Activated naive CD4-positive, alpha-beta T cell treated with anti-CD3 and anti-CD28 coated beads, Interleukin-2, amount 10 ng/mL, durations not matched to agents 7 days and 5 days (primary cell): ENCODE measurements at regions not wholly inside any gene's neighbourhood (a gene's known extent, or its start where the extent isn't known, plus 50 kb on each side); places are given as distances from the start of the nearest gene placed in this dataset.

Experiments used
- CTCF ChIA-PET: fragments of 350-600 bp; sonication (Branson Sonifier 250); formaldehyde crosslinking; loops from one replicate; lab custom pipeline; 2021; ENCODE audit warnings: antibody characterized with exemption; lab: Charles Lee
- DNase-seq: peaks from one replicate; pipeline ENCODE4 v3.0.0-alpha.2; 2020
- H3K27ac Mint-ChIP-seq: one replicate; pipeline ENCODE4 v1.8.0; 2021; ENCODE audit warnings: mild to moderate bottlenecking, moderate library complexity, mixed read lengths
- H3K27me3 Mint-ChIP-seq: one replicate; pipeline ENCODE4 v1.8.0; 2021; ENCODE audit warnings: mild to moderate bottlenecking, mixed read lengths
- H3K36me3 Mint-ChIP-seq: one replicate; pipeline ENCODE4 v1.8.0; 2021; ENCODE audit warnings: mixed read lengths
- H3K4me1 Mint-ChIP-seq: one replicate; pipeline ENCODE4 v1.8.0; 2021; ENCODE audit warnings: mixed read lengths
- H3K4me3 Mint-ChIP-seq: one replicate; pipeline ENCODE4 v1.8.0; 2021; ENCODE audit warnings: mild to moderate bottlenecking, moderate library complexity, mixed read lengths
- H3K9me3 Mint-ChIP-seq: one replicate; pipeline ENCODE4 v1.8.0; 2021; ENCODE audit warnings: mixed read lengths

GRCh38 chr20:6421321-6422248 lies 298.8 kb upstream of the FERMT1 start:
- DNase-seq: no peak
- Mint-ChIP-seq H3K9me3 (no peaks in the 10 kb centered on the region), H3K4me1 (no peaks in the 10 kb centered on the region), H3K4me3 (no peak overlapping the region), H3K27me3 (no peaks in the 10 kb centered on the region), H3K36me3 (no peaks in the 10 kb centered on the region), H3K27ac (no peak overlapping the region)
- CTCF ChIA-PET: no interaction called here

- no peaks in the 10 kb centered on the region for H3K36me3 Mint-ChIP-seq
- H3K4me3 Mint-ChIP-seq: no peak overlapping the region
- no peak for DNase-seq
- H3K27ac Mint-ChIP-seq: no peak overlapping the region
- no peaks in the 10 kb centered on the region for H3K4me1 Mint-ChIP-seq
- H3K27me3 Mint-ChIP-seq: no peaks in the 10 kb centered on the region
- CTCF ChIA-PET: no interaction called here
- H3K9me3 Mint-ChIP-seq: no peaks in the 10 kb centered on the region
Measured at GRCh38 chr20:6420336-6420735, 297.5 kb upstream of the FERMT1 start.

DNA sequence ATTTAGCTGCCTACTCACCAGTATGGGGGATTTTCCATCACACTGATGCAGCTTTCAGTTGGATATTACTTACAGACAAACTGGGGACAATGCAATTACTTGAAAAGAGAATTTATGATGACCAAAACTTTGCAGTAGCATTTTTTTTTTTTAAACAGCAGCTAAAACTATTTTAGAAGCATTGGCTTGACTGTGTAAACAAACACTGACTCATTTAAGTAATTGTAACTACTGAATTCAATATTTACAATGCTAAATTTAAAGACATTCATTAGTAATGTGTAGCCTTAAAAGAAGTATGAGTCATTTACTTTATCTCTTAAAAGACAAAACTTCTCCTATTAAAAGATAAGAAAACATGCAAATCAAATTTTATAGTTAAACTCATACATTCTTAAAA lies 295.9 kb upstream of the FERMT1 start:
- no peak overlapping the region for H3K27ac Mint-ChIP-seq
- H3K4me3 Mint-ChIP-seq: no peak overlapping the region
- no peaks in the 10 kb centered on the region for H3K27me3 Mint-ChIP-seq
- no peak for DNase-seq
- CTCF ChIA-PET: no interaction called here
- H3K36me3 Mint-ChIP-seq: no peaks in the 10 kb centered on the region
- no peaks in the 10 kb centered on the region for H3K4me1 Mint-ChIP-seq
- H3K9me3 Mint-ChIP-seq: no peaks in the 10 kb centered on the region

DNA sequence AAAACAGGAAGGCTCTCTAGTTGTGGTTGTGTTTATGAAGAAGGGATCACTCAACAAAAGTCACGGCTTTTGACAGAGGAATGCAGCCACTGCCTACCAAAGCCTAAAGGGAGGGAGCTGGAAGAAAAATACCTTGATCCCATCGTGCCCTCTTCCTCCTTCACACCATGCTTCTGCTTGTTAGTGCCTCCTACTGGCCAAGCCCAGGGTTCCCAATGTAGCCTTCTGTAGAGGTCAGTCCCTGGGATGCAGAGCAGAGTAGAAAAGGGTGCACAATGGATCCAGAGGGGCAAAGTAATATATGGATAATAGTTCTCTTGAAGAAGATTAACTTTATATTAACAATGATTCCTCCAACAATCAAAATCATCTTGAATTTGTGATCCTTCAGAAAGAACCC lies 293.5 kb upstream of the FERMT1 start:
- CTCF ChIA-PET: no interaction called here
- H3K4me3 Mint-ChIP-seq: no peak overlapping the region
- no peaks in the 10 kb centered on the region for H3K36me3 Mint-ChIP-seq
- H3K27me3 Mint-ChIP-seq: no peaks in the 10 kb centered on the region
- H3K4me1 Mint-ChIP-seq: no peaks in the 10 kb centered on the region
- no peaks in the 10 kb centered on the region for H3K9me3 Mint-ChIP-seq
- no peak for DNase-seq
- H3K27ac Mint-ChIP-seq: no peak overlapping the region

DNA sequence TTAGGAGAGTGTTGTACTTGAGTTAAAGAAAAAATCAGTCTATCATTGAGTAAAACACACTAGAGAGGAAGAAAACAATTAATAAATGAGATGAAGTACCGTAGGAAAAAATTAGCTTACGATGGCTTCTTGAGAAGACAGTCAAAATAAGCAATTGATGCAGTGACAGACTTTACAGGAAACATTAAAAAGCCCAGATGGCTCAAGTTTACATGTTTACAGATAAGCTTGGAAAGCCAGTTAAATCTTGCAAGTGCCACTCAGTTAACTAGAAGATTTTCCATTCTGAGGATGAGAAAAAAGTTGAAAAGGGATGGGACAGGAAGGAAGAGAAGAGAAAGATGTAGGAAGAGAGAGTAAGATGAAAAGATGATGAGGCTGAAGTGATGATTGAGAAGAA lies 288.8 kb upstream of the FERMT1 start:
- Mint-ChIP-seq H3K4me3 (no peak overlapping the region), H3K27ac (no peak overlapping the region), H3K36me3 (no peaks in the 10 kb centered on the region), H3K27me3 (no peaks in the 10 kb centered on the region), H3K9me3 (no peaks in the 10 kb centered on the region), H3K4me1 (no peaks in the 10 kb centered on the region)
- CTCF ChIA-PET: no interaction called here
- no peak for DNase-seq

GRCh38 chr20:6410721-6411120 lies 287.9 kb upstream of the FERMT1 start:
- Mint-ChIP-seq H3K27me3 (no peaks in the 10 kb centered on the region), H3K4me1 (no peaks in the 10 kb centered on the region), H3K27ac (no peak overlapping the region), H3K9me3 (no peaks in the 10 kb centered on the region), H3K4me3 (no peak overlapping the region), H3K36me3 (no peaks in the 10 kb centered on the region)
- CTCF ChIA-PET: no interaction called here
- DNase-seq: no peak

GRCh38 chr20:6407163-6407562 lies 284.3 kb upstream of the FERMT1 start:
- H3K36me3 Mint-ChIP-seq: no peaks in the 10 kb centered on the region
- no peak overlapping the region for H3K4me3 Mint-ChIP-seq
- CTCF ChIA-PET: no interaction called here
- no peaks in the 10 kb centered on the region for H3K4me1 Mint-ChIP-seq
- H3K27ac Mint-ChIP-seq: no peak overlapping the region
- DNase-seq: no peak
- H3K9me3 Mint-ChIP-seq: no peaks in the 10 kb centered on the region
- H3K27me3 Mint-ChIP-seq: no peaks in the 10 kb centered on the region

DNA sequence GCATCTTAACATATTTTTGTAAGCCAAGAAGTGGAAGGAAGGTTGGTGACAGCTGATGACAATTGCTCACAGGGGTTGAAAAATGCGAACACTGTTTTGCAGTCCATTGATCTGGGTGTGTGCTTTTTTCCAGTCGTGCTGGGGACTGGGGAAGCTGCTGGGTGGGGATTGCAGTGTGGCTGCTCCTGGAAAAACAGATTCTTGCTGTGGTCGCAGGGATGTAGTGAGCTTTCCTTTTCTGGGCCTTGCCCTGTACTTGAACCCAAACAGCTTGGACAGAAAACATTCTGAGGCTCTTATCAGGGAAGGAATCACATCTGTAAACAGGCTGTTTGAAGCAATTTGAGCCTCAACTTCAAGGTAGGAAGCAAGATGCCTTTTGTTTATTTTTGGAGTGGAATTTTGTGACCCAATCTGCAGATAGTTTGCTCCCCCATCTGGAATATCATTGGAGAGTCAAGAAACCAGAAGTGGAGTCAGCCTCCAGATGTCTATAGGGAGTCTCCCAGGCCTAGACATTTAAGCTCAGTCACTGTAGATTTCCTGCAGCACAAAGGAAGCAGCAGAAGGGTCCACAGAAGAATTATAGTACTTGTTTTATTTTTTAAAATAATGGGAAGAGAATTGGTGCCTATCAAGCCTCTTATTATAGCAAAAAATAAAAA lies 279.2 kb upstream of the FERMT1 start:
- H3K4me3 Mint-ChIP-seq: no peak overlapping the region
- no peak overlapping the region for H3K27ac Mint-ChIP-seq
- H3K4me1 Mint-ChIP-seq: no peaks in the 10 kb centered on the region
- no peaks in the 10 kb centered on the region for H3K9me3 Mint-ChIP-seq
- no peak for DNase-seq
- CTCF ChIA-PET: no interaction called here
- H3K27me3 Mint-ChIP-seq: no peaks in the 10 kb centered on the region
- H3K36me3 Mint-ChIP-seq: no peaks in the 10 kb centered on the region

- H3K4me1 Mint-ChIP-seq: no peaks in the 10 kb centered on the region
- no peak overlapping the region for H3K27ac Mint-ChIP-seq
- no peak overlapping the region for H3K4me3 Mint-ChIP-seq
- DNase-seq: no peak
- no peaks in the 10 kb centered on the region for H3K36me3 Mint-ChIP-seq
- no peaks in the 10 kb centered on the region for H3K9me3 Mint-ChIP-seq
- H3K27me3 Mint-ChIP-seq: no peaks in the 10 kb centered on the region
- CTCF ChIA-PET: no interaction called here
Measured at GRCh38 chr20:6397115-6397514, 274.3 kb upstream of the FERMT1 start.

DNA sequence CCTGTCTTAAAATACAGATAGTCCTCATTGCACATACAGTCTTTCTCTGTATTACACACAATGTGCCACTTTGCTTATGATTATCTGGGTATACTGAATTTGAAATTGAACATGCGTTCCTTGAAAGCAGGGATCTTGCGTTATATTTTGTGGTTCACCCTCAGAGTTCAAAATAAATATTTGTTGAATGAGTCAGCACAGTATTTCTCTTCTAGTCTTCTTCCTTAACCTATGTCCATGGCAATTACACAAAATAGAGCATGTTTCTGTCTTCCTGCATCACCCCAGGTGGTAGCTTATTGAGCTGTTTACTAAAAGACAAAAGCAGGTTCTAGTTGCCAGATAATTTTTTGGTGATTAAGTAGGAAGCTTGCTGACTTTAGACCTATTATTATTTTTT lies 272.9 kb upstream of the FERMT1 start:
- DNase-seq: no peak
- CTCF ChIA-PET: no interaction called here
- H3K4me3 Mint-ChIP-seq: no peak overlapping the region
- H3K36me3 Mint-ChIP-seq: no peaks in the 10 kb centered on the region
- H3K27ac Mint-ChIP-seq: no peak overlapping the region
- H3K27me3 Mint-ChIP-seq: no peaks in the 10 kb centered on the region
- no peaks in the 10 kb centered on the region for H3K4me1 Mint-ChIP-seq
- no peaks in the 10 kb centered on the region for H3K9me3 Mint-ChIP-seq

GRCh38 chr20:6388671-6389197 lies 265.9 kb upstream of the FERMT1 start:
- Mint-ChIP-seq H3K27ac (no peak overlapping the region), H3K4me3 (no peak overlapping the region), H3K4me1 (no peaks in the 10 kb centered on the region), H3K9me3 (peaks cover 5% of the 10 kb centered on the region), H3K27me3 (no peaks in the 10 kb centered on the region), H3K36me3 (no peaks in the 10 kb centered on the region)
- CTCF ChIA-PET: no interaction called here
- DNase-seq: no peak

- Mint-ChIP-seq H3K4me1 (no peaks in the 10 kb centered on the region), H3K4me3 (no peak overlapping the region), H3K9me3 (peaks cover 5% of the 10 kb centered on the region), H3K27me3 (no peaks in the 10 kb centered on the region), H3K36me3 (no peaks in the 10 kb centered on the region), H3K27ac (no peak overlapping the region)
- DNase-seq: no peak
- CTCF ChIA-PET: no interaction called here
Measured at GRCh38 chr20:6384956-6385486, 262.2 kb upstream of the FERMT1 start.

DNA sequence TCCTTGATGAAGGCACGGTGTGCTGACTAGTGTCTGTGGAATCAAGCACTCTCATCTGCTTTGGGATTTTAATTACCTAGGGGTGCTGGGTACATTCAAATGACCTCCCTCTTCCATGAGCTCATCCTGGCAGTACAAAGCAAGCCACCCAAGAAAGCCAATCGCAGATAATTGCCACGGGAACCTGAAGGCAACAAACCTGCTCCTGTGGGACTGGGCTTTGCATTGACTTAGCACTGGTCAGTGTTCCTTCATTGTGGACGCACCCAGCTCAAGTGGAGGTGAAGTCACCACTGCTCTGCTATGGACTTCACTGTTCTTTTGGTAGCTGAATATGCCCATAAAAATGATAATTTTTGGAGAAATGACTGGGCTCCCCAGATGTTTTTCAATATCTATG lies 261.6 kb upstream of the FERMT1 start:
- no peaks in the 10 kb centered on the region for H3K36me3 Mint-ChIP-seq
- CTCF ChIA-PET: no interaction called here

GRCh38 chr20:6381887-6382286 lies 259.1 kb upstream of the FERMT1 start:
- Mint-ChIP-seq H3K4me3 (no peak overlapping the region), H3K27me3 (no peaks in the 10 kb centered on the region), H3K4me1 (no peaks in the 10 kb centered on the region), H3K27ac (no peak overlapping the region), H3K9me3 (peaks cover 2% of the 10 kb centered on the region), H3K36me3 (no peaks in the 10 kb centered on the region)
- CTCF ChIA-PET: no interaction called here
- no peak for DNase-seq

More for the DNA sequence above, 261.6 kb upstream of the FERMT1 start:
- DNase-seq: no peak
- no peaks in the 10 kb centered on the region for H3K4me1 Mint-ChIP-seq
- peaks cover 5% of the 10 kb centered on the region for H3K9me3 Mint-ChIP-seq
- H3K27ac Mint-ChIP-seq: no peak overlapping the region
- H3K27me3 Mint-ChIP-seq: no peaks in the 10 kb centered on the region
- H3K4me3 Mint-ChIP-seq: no peak overlapping the region

GRCh38 chr20:6362245-6362644 lies 239.4 kb upstream of the FERMT1 start:
- Mint-ChIP-seq H3K4me3 (no peak overlapping the region), H3K27me3 (no peaks in the 10 kb centered on the region), H3K4me1 (no peaks in the 10 kb centered on the region), H3K27ac (no peak overlapping the region), H3K9me3 (no peaks in the 10 kb centered on the region), H3K36me3 (no peaks in the 10 kb centered on the region)
- CTCF ChIA-PET: no interaction called here
- no peak for DNase-seq
